ENCODE measurements at regions not wholly inside any gene's neighbourhood (a gene's known extent, or its start where the extent isn't known, plus 50 kb on each side); places are given as distances from the start of the nearest gene placed in this dataset.

DNA sequence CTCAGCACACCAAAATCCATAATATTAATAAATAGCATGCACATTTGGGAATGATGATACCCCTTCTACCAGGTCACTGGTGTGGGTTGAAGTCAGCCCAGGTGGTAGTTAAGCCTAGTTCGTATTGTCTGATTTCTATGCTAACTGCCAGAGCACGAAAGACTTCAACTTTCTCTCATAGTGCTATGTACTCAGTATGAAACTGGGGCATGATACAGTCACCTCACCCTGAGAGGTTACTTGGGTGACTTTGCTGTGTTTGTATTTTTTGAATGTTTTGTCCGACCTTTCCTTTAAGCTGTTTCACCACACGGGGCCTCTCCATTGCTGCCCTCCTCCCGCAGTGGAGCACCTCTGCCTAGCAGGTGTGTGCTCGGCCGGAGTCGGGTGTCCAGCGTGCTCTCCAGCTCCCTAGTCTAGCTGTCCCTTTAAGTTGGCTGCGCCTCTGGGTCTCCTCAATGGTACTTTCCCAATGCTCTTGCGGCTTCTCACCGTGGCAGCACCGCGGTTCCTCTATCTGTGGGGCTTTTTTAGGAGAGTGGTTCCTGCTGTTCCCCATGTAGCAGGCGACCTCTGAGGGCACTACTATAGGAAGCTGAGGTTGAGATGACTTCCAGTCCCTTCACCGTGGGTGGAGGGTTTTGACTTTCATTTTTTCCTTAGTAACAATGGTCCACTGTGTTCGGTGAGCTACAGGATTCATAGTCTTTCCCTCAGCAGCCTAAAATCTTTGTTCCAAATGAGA, 524.0 kb upstream of the PFKP start:
- no peak for TF ChIP-seq ZNF274 (IDR thresholded peaks at IDR 0.05; ENCODE audit: low read depth, low read length)
- TF ChIP-seq YY1 (IDR thresholded peaks at IDR 0.05; ENCODE audit: insufficient read depth, insufficient read length) = no peak
- no peak for TF ChIP-seq SUZ12 (IDR thresholded peaks at IDR 0.05; ENCODE audit: extremely low read depth, insufficient read depth, insufficient read length)

All from NT2/D1 (cell line).